ENCODE measurements at regions not wholly inside any gene's neighbourhood (a gene's known extent, or its start where the extent isn't known, plus 50 kb on each side); places are given as distances from the start of the nearest gene placed in this dataset.

DNA sequence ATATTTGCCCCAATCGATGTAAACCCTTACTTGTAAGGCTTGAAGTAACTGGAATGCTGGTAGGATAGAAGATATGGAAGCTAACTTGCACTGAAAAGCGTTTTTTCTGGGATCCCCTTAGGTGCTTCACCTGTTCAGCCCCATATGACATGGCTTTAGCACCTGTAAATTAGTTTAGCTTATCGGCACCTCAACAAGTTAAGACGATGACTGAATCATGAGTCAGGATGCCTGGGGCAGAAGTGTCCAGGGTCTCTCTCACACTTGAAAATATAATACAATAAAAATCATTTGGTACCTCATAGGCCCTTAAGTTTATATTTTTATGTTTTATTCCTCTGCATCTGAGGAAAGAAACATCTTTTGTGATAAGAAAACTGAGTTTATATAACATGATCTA lies 409.2 kb upstream of the LRRC4C start:
- H3K4me2 ChIP-seq (ENCODE audit: low read length) = no peak overlapping the region
- TF ChIP-seq, protein P1, sequence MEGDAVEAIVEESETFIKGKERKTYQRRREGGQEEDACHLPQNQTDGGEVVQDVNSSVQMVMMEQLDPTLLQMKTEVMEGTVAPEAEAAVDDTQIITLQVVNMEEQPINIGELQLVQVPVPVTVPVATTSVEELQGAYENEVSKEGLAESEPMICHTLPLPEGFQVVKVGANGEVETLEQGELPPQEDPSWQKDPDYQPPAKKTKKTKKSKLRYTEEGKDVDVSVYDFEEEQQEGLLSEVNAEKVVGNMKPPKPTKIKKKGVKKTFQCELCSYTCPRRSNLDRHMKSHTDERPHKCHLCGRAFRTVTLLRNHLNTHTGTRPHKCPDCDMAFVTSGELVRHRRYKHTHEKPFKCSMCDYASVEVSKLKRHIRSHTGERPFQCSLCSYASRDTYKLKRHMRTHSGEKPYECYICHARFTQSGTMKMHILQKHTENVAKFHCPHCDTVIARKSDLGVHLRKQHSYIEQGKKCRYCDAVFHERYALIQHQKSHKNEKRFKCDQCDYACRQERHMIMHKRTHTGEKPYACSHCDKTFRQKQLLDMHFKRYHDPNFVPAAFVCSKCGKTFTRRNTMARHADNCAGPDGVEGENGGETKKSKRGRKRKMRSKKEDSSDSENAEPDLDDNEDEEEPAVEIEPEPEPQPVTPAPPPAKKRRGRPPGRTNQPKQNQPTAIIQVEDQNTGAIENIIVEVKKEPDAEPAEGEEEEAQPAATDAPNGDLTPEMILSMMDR (conservative IDR thresholded peaks at IDR 0.05; ENCODE audit: low read length) = no peak
- no peak for TF ChIP-seq EZH2phosphoT487 (IDR thresholded peaks at IDR 0.05; ENCODE audit: borderline replicate concordance, low read depth, low read length)
- no peaks in the 10 kb centered on the region for H3K36me3 ChIP-seq (ENCODE audit: insufficient read depth, low read length)
- intact Hi-C loops (cut with micrococcal nuclease; ENCODE audit: unreplicated experiment) = no loop called here
- H3K79me2 ChIP-seq (ENCODE audit: insufficient read depth, low read depth, low read length) = no peaks in the 10 kb centered on the region
- ChIA-PET POLR2A (no interaction called here), CTCF (ENCODE audit: unreplicated experiment) (no interaction called here)
- no peaks in the 10 kb centered on the region for H3K4me1 ChIP-seq (ENCODE audit: insufficient read depth, low read length, poor library complexity, severe bottlenecking)
- no peaks in the 10 kb centered on the region for H3K9me3 ChIP-seq (ENCODE audit: low read length)
- H3K9me2 ChIP-seq (ENCODE audit: insufficient read depth, low read length) = no peaks in the 10 kb centered on the region
- H2AFZ ChIP-seq (ENCODE audit: low read length) = no peak overlapping the region
- H4K20me1 ChIP-seq (ENCODE audit: insufficient read depth, low read length) = no peaks in the 10 kb centered on the region
- H3K4me3 ChIP-seq (ENCODE audit: low read depth, low read length, poor library complexity, severe bottlenecking) = no peak overlapping the region
- BruUV-seq (replicated peaks) = no TSS peak
- no peak overlapping the region for H3K27ac ChIP-seq (ENCODE audit: low read depth, low read length, poor library complexity, severe bottlenecking)
- DNase-seq (ENCODE audit: low spot score) = no peak

DNA sequence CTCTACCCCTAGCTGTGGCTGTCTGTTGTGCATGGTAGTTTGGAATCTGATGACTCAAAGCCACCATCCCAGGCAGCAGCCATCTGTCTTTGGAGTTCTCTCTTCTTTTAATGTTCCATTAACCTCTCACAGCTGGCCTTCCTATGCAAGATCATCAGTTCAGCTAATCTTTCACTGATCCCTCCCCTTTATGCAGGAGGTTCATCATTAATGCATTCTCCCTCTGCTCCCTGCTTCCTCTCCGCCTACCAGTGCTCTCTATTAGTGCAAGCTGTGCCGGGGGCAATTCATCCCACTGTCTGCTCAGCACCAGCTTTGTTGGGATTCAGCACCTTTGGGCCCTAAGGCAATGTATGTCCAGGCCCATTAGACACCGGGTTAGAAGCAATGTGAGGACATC lies 413.0 kb upstream of the LRRC4C start:
- Histone ChIP-seq H4K20me1 (ENCODE audit: insufficient read depth, low read length) (no peaks in the 10 kb centered on the region), H3K4me3 (ENCODE audit: low read depth, low read length, poor library complexity, severe bottlenecking) (no peak overlapping the region), H2AFZ (ENCODE audit: low read length) (no peak overlapping the region), H3K9me2 (ENCODE audit: insufficient read depth, low read length) (no peaks in the 10 kb centered on the region), H3K79me2 (ENCODE audit: insufficient read depth, low read depth, low read length) (no peaks in the 10 kb centered on the region), H3K4me1 (ENCODE audit: insufficient read depth, low read length, poor library complexity, severe bottlenecking) (no peaks in the 10 kb centered on the region), H3K36me3 (ENCODE audit: insufficient read depth, low read length) (no peaks in the 10 kb centered on the region), H3K9me3 (ENCODE audit: low read length) (no peaks in the 10 kb centered on the region), H3K27ac (ENCODE audit: low read depth, low read length, poor library complexity, severe bottlenecking) (no peak overlapping the region), H3K4me2 (ENCODE audit: low read length) (no peak overlapping the region)
- ChIA-PET POLR2A (no interaction called here), CTCF (ENCODE audit: unreplicated experiment) (no interaction called here)
- BruUV-seq (replicated peaks) = no TSS peak
- intact Hi-C loops (cut with micrococcal nuclease; ENCODE audit: unreplicated experiment) = no loop called here
- DNase-seq (ENCODE audit: low spot score) = no peak
- TF ChIP-seq EZH2phosphoT487 (IDR thresholded peaks at IDR 0.05; ENCODE audit: borderline replicate concordance, low read depth, low read length) = no peak
- TF ChIP-seq, protein P1 (conservative IDR thresholded peaks at IDR 0.05; ENCODE audit: low read length) = no peak

DNA sequence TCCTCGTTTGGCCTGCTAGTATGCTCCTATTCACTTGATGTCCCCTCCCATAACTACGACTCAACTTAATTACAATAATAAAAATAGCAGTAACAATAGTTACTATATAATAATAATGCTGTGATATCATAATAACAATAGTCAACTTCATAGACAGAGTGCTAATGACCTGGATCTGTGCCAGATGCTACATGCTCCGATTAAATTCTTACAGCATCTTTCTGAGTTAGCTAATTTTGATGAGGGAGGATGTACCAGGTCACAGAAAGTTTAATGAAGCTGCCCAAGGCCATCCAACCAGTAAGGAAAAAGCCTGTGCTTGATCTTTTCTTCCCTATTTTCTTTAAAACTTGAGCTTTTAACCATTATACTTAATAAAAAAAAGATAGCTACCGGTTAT lies 413.4 kb upstream of the LRRC4C start:
- Histone ChIP-seq H3K9me2 (ENCODE audit: insufficient read depth, low read length) (no peaks in the 10 kb centered on the region), H3K4me1 (ENCODE audit: insufficient read depth, low read length, poor library complexity, severe bottlenecking) (no peaks in the 10 kb centered on the region), H3K9me3 (ENCODE audit: low read length) (no peaks in the 10 kb centered on the region), H3K36me3 (ENCODE audit: insufficient read depth, low read length) (no peaks in the 10 kb centered on the region), H3K79me2 (ENCODE audit: insufficient read depth, low read depth, low read length) (no peaks in the 10 kb centered on the region), H3K4me3 (ENCODE audit: low read depth, low read length, poor library complexity, severe bottlenecking) (no peak overlapping the region), H2AFZ (ENCODE audit: low read length) (no peak overlapping the region), H3K4me2 (ENCODE audit: low read length) (no peak overlapping the region), H3K27ac (ENCODE audit: low read depth, low read length, poor library complexity, severe bottlenecking) (no peak overlapping the region), H4K20me1 (ENCODE audit: insufficient read depth, low read length) (no peaks in the 10 kb centered on the region)
- no TSS peak for BruUV-seq (replicated peaks)
- no peak for TF ChIP-seq EZH2phosphoT487 (IDR thresholded peaks at IDR 0.05; ENCODE audit: borderline replicate concordance, low read depth, low read length)
- TF ChIP-seq, protein P1 (conservative IDR thresholded peaks at IDR 0.05; ENCODE audit: low read length) = no peak
- ChIA-PET POLR2A (no interaction called here), CTCF (ENCODE audit: unreplicated experiment) (no interaction called here)
- intact Hi-C loops (cut with micrococcal nuclease; ENCODE audit: unreplicated experiment) = no loop called here
- no peak for DNase-seq (ENCODE audit: low spot score)

Measured in OCI-LY7 (cell line).